ENCODE measurements at regions not wholly inside any gene's neighbourhood (a gene's known extent, or its start where the extent isn't known, plus 50 kb on each side); places are given as distances from the start of the nearest gene placed in this dataset.

DNA sequence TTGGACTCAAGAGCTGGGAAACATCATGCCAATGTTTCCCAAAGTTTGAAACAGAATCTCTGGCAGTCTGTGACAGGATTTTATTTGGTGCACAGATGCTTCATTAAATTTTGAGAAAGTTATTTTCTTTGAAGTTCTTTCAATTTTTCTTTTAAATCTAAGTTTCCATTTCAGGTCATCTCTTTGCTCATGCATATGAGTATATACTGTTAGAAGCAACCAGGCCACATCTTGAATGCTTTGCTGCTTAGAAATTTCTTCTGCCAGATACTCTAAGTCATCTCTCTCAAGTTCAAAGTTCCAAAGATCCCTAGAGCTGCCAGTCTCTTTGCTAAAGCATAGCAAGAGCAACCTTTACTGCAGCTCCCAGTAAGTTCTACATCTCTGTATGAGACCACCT, 59.1 kb upstream of the CCDC28A start:
- no peak for DNase-seq

DNA sequence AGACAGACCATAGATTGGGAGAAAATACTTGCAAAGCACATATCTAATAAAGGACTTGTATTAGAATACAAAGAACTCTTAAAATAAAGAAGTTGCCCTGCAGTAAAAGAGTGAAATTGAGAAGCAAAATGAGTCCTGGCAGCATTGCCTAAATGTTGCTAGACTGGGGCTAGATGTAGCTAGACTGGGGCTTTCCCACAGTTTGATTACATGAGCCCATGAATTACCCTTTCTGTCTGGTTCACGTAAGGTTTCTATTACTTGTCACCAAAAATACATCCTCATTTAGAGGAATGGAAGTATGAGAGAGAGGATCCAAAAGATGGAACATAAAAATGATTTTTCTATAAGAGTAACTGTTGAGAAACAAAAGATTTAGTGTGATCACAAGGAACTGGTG, 57.6 kb upstream of the CCDC28A start:
- DNase-seq, result no peak

DNA sequence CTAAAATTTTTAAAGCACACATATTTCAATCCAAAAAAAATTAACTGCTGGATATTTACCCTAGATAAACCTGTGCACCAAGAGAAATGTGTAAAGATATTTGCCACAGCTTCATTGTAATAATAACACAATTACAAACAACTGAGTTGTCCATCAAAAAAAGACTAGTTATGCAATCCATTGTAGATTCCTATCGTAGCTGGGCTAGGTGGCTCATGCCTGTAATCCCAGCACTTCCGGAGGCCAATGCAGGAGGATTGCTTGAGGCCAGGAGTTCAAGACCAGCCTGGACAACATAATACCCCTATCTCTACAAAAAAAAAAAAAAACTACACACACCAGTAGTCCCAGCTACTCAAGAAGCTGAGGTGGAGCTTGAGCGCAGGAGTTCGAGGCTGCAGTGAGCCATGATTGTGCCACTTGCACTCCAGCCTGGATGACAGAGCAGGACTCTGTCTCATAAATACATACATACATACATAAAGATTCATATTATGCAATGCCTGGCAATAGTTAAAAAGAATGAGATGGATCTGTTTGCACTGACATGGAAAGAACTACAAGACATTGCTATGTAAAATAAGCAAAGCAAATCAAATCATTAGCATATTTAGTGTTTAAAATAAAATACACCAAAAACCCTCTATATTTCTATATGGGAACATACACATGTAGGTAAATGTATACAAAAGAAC, 56.5 kb upstream of the CCDC28A start:
- DNase-seq, result no peak

DNA sequence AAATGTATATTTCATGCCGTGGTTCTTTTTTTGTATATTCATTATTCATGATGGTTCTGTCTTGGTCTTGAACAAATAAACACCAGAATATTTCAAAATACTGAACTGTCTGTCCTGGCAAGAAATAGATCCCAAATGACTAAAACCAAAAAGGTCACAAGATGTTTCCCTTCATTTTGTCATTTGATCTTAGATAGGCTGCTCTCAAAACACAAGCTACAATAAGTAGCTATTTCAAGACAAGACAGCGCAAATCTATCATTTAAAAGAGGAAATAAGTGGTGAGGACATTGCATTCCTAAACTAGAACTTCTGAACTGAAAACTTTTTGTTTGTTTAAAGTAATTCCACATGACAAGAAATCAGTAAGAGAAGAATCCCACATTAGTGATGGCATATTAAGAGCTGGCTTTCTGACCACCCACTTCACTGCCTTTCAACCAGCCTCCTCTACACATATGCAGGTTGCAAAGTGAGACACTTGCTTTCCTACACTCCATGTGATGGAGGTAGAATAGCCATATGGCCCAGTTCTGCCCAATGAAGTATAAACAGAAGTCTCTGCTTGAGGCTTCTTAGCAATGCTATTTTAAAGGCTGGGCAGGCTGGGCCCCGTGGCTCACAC, 54.4 kb upstream of the CCDC28A start:
- no peak for DNase-seq

DNA sequence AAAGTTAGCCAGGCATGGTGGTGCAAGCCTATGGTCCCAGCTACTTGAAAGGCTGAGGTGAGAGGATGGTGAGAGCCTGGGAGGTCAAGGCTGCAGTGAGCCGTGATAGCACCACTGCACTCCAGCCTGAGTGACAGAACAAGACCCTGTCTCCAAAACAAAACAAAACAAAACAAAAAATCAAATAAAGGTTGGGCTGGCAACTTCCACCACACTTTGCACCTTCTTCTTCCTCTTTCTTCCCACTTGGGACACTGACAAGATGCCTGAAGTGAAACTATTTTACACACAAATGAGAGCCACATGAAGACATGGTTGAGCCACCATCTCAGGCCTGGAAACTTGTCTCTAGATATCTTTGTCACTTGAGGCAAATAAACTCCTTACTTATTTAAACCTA, 53.8 kb upstream of the CCDC28A start:
- DNase-seq, result no peak

DNA sequence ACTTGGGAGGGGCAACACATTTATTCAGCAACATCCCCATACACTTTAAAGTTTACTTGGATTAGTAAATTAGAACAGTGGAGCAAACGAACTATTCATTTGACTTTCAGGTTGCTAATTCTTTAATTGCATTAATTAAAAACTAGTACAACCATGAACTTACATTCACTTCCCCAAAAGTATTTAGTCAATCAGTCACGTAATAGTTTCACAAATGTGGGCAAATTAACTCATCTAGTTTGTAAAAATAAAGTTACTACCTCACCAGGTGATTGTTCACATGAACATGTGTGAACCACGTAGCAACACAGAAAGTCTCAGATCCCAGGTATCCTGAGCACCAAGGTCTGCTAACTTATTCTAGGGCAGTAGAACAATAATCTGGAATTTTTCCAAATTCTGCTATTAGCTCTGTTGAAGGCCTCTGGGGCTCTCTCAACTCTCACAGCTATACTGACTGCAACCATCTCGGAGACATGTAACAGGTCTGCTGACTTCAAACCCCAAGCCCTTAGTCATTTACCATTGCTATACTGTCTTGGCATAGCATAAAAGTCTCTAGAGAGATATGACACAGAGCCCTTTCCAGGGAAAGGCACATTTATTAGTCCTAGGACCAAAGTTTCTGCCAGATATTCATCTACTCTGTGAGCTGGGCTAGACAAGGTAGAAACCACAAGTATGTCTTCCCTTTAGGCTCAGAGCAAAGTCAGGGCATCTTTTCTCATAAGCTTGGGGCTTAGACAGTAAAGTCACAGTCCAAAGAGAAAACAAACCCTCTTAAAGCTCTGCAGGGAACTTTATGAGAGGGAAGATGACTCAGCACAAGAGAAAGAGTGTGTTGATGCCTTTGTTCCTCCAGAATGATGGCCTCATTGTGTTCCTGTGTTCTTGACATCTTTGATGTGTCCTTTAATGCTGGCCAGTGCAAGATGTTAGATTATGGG, 50.9 kb upstream of the CCDC28A start:
- no peak for DNase-seq

All from hindlimb muscle (tissue), 1 donor.